ELR (cell line): ENCODE measurements at regions not wholly inside any gene's neighbourhood (a gene's known extent, or its start where the extent isn't known, plus 50 kb on each side); places are given as distances from the start of the nearest gene placed in this dataset.
A peak's percentile ranks its signal among the peaks of the same experiment; 100 is the strongest.
"Not testable (repeated sequence)": the region's sequence is repeated elsewhere in the genome, so short reads cannot be mapped to it uniquely, and the experiment has no call there.

Source experiments
- DNase-seq: peaks from one replicate; pipeline ENCODE4 v3.0.0-alpha.2; 2015; ENCODE audit warnings: low read depth

- DNase-seq: not testable (repeated sequence)
Observed at GRCh38 chr3:198147993-198148392, 188.0 kb downstream of the LMLN start.

DNA sequence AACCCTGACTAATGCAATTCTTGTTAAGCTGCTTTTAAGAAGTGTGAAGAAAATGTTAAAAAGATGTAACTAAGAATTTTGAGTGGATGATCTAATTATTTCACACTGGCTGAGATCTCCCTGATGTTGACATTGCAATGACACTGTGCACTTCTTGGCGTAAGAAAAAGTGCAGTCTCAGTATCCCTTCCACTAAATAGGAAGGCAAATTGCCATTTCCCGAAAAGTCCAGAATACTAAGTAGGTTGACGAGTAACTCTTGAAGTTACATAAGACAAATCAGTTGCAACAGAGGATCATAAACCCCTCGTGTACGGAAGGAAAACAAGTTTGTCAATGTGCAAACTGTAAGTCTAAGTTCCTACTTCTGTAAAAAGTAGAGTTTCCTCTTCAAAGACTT, 189.9 kb downstream of the LMLN start:
- DNase-seq: not testable (repeated sequence)

DNA sequence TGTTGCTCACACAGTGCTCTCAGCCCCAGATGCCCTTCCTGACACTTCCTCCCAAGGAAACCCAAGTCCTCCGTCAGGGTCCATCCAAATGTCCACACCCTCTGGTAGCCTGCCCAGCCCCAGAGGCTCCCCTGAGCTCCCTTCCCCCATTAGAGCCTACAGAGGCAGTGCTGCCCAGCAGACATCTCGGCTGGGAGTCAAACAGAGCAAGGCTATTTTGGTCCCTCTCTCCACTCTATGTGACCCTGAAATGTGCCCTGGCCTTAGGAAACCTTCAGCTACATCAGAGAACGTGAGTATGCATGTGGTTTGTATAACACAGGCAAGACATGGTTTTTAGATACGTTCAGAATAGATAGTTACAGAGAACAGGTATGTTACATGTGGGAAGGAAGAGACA, 191.8 kb downstream of the LMLN start:
- DNase-seq: not testable (repeated sequence)

- not testable (repeated sequence) for DNase-seq
Observed at GRCh38 chr3:198155771-198156170, 195.8 kb downstream of the LMLN start.

DNA sequence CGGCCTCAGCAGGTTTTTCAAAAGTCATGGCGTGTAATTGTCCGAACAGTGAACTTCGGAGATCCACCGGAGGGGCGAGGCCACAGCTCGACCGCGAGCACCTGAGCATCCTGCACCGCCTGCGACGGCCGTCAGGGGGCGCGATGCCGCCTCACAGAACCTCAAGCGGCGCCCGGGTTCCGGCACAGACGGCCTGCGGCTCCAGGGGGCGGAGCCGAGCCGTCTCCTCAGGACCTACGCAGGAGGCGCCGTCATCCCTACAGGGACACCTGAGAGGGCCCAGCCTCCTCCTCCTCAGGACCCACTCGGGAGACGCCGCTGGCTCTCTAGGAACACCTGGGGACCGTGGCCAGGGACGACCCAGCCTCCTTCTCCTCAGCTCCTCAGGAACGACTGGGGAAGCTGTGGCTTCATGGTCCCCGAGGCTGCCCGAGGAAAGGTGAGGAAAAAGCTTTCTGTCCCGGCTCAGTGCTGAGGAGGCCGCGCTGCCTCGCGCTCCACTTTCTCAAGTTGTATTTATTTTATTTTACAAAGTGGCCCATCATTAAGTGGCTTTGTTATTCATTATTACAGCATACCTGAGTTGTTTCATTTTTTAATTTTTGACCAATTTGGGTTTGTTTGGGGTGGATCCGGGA, 197.3 kb downstream of the LMLN start:
- DNase-seq: not testable (repeated sequence)

- not testable (repeated sequence) for DNase-seq
Observed at GRCh38 chr3:198158007-198158406, 198.0 kb downstream of the LMLN start.

DNA sequence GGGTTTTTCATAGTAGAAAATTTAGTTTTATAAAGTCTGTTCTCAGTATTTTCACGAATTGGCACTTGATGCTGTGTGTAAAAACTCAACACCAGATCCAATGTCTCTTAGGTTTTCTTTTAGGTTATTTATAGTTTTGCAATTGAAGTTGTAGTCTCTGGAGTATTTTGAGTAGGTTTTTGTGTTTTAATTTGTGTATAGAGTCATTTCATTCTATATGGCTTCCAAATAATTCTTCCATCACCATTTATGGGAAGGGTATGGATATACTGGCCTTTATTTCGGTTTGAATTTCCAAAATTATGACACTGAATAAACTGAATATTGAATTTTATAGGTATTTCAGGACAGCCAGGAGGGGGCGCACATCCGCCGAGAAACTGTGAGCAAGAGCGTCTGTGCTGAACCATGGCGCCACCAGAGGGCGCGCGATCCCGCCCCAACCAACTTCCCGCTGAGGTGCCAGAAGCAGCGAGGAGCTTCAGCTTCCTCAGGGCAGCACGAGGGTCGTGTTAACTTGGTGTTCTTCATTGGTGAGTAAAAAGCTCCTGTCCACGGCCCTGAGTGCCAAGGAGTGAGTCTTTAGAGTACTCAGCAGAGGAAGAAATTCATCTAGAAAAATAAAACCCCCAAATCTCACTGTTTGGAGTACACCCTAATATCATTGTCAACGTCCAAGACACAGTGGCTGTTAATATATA, 207.5 kb downstream of the LMLN start:
- peak; percentile 25 for DNase-seq

- peak; percentile 39 for DNase-seq
Observed at GRCh38 chr3:198170781-198171180, 210.8 kb downstream of the LMLN start.

- DNase-seq: not testable (repeated sequence)
Observed at GRCh38 chr3:198173080-198173479, 213.1 kb downstream of the LMLN start.

GRCh38 chr3:198173929-198174574, 214.0 kb downstream of the LMLN start:
- DNase-seq: not testable (repeated sequence)
